HG02678 (cell line): ENCODE measurements at regions not wholly inside any gene's neighbourhood (a gene's known extent, or its start where the extent isn't known, plus 50 kb on each side); places are given as distances from the start of the nearest gene placed in this dataset.

ENCODE experiments used
- ATAC-seq: cut with Tn5 transposase; IDR thresholded peaks from one replicate; pipeline ENCODE4 v1.9.1; 2021; ENCODE audit warnings: mild to moderate bottlenecking, moderate library complexity; ENCODE audit not compliant: unreplicated experiment

DNA sequence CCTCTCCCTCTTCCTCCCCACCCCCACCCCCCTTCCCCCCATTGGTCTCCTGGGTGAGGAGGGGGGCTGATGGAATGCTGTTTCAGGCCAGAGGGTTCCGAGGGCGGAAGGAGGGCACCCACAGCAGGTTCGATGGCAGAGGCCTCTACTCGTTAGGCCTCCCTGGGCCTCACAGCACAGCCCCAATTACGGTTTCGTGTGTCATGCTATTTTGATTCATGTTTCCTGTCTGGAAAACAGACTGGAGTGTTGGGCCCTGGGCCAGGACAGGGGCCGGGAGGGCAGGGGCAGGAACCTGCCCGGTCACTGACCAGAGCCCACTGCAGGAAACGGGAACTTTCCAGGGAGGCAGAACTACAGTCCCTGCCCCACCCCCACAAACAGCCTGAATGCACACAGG lies 138.2 kb downstream of the C16orf95 start:
- ATAC-seq: no peak

DNA sequence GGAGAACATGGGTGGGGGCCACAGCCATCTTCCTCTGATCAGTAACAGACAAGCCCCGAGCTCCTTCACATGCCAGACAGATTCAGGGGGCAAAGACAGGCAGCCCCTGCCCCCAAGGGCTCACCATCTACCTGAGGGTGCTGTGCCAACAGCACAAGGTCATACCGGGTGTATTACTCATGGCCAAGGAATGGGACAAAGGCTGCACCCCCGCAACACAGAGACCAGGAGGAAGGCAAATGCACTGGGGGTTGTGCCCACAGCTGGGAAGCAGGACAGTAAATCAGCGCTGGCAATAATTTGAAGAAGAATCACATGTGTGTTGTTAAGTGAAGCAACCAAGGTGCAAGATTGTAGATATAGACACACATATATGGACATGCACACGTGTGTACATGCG lies 137.1 kb downstream of the C16orf95 start:
- no peak for ATAC-seq

DNA sequence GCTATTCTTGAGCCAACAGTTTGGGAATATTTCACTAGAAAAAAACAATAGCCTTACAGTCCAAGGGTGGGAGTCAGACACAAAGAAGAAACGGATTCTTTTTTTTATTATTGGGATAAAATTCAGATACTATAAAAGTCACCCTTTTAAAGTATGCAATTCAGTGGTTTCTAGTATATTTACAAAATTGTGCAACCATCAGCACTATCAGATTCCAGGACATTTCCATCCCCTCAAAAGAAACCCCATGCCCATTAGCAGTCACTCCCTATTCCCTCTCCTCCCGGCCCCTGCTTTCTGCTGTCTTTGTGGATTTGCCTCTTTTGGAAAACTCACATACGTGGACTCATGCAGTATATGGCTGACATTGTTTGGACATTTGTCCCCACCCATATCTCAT lies 134.4 kb downstream of the C16orf95 start:
- ATAC-seq: no peak

DNA sequence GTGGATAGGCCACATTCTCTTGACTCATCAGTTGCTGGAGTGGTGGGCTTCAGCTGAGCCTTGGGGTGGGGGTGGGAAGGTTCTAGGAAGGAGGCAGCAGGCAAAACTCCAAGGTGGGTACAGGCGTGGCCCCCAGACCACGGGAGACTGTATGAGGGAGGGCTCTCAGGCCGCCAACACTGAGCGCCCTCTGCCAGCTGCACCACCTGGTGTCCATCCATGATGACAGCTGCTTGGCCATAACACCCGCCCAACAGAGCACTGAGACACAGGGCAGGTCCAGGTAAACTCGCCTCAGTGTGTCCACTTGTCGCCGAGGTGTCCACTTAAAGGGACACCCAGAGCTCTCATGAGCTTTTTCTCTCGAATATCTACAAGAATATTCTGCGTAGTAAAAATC lies 133.5 kb downstream of the C16orf95 start:
- ATAC-seq: no peak

DNA sequence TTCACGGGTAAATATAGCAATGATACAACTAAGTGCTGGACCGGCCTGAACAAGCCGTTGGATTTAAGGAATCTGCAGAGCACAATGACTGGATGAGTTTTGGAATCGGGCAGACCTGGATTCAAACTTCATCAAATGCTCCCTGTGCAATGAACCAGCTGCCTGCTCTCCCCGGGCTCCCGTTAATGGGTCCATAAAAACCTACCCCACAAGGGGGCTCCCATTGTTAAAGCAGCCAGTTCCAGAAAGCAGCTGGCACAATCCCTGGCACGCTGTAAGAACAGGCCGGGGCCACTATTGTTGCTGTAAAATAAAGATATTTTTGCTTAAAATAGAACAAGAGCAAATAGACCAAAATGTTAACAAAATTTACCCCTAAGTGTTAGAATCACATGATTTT lies 131.9 kb downstream of the C16orf95 start:
- no peak for ATAC-seq

DNA sequence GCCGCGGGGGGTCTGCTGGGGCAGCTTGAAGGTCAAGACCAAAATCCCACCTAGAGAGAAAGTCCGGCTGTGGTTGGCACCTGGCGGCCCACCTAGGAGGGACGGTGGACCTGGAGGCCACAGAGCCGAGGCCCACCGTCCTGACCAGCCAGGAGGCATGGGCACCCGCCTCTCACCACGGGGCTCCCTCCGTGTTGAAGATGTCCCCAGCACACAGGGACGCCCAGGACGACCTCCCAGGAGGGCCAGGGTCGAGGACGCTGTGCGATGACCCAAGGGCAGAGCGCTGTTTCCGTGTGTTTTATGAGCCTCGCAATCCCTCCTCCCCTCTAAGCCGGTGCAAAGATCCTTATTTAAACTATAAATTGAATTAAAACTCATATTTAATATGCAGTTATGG lies 131.2 kb downstream of the C16orf95 start:
- ATAC-seq: no peak

DNA sequence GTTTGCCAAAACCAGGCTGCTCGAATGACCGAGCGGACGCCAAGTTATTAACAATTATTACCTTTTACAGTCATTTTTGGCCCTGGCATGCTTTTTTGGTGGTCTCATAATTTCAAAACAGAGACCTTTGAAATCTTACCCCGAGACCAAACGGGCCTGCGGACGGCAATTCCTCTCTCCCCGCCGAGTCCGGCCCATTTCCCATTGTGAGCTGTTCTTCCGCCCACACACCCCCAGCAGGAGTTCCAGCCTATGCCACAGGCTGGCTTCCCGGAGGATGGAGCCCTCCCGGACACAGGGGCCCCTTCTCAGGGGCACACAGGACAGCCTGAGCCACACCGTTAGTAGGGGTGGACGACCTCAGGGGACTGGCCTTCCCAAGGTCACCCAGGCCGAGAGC lies 130.7 kb downstream of the C16orf95 start:
- ATAC-seq: no peak

DNA sequence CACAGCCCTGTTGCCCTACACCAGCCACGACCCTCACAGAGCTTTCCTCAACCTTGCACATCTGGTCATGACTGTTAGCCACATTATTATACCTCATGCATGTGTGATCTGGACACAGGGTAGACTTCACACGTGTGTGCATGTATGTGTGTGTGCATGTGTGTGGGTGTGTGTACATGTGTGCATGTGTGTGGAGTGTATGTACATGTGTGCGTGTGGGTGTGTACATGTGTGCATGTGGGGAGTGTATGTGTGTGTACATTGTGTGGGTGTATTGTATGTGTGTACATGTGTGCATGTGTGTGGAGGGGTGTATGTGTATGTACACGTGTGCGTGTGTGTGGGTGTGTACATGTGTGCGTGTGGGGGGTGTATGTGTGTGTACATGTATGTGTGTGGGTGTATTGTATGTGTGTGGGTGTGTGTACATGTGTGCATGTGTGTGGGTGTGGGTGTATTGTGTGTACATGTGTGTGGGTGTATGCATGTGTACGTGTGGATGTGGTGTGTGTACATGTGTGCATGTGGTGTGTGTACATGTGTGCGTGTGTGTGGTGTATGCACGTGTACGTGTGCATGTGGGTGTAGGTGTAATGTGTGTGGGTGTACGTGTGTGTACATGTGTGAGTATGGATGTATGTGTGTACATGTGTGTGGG lies 130.2 kb downstream of the C16orf95 start:
- no peak for ATAC-seq

DNA sequence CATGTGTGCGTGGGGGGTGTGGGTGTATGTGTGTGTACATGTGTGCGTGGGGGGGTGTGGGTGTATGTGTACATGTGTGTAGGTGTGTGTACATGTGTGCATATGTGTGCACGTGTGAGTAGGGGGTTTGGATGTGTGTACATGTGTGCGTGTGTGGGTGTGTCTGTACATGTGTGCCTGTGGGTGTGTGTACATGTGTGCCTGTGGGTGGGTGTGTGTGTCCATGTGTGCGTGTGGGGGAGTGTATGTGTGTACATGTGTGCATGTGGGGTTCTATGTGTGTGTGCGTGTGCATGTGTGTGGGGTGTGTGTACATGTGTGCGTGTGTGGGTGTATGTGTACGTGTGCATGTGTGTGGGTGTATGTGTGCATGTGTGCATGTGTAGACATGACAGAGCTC lies 129.1 kb downstream of the C16orf95 start:
- no peak for ATAC-seq

DNA sequence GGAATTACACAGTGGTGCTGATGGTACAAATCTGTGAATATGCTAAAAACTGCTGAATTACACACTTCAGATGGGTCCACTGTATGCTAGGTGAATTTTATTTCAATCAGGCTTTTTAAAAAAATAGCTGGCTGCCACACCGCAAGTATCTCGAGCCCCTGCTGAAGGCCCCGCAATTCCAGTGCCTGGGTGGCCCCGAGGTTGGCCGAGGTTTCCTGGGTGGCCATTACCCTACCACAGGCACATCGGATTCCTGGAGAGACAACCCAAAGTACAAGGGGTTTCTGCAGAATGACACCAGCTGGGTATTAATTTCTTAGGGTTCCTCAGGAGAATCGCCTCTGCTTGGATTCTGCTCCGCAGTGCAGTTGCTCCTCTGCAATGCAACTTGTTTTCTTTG lies 127.8 kb downstream of the C16orf95 start:
- no peak for ATAC-seq

DNA sequence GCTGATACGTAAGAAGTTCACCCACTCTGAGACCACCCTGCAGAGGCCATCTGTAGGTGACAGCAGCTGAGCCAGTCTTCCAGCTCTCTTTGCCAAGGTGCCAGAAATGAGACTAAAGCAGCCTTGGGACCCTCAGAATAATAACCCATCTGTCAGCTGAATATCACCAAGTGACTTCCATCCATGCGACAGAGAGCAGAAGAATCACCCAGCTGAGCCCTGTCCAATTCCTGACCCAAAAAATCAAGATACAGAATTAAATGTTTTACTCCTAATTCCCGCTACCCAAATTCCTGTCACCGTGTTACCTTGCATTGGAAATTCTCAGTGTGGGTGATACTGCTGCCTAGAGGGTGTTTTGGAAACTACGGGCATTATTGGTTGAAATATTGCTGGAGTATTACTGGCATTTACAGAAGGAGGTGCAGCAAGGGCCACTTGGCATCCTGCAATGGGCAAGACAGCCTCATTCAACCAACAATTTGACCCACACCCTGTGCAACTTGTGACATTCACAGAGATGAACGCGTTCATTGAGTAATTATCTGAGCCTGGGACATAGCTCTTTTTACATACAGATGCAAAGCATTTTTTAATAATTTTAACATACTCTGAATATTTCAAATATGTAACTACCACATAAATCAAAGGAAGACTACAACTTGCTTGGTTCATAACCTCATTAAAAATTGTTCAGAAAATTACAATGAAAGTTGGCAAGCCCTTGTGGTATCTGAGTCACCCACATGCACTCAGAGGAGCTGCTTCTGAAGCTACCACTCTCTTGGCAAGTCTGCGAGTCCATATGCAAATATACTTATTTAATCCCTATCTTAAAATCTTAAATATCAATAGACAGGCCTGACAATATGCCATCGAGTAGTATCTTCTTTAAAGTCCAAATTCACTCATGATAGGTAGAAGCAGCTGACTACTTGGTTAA lies 126.6 kb downstream of the C16orf95 start:
- ATAC-seq: no peak

DNA sequence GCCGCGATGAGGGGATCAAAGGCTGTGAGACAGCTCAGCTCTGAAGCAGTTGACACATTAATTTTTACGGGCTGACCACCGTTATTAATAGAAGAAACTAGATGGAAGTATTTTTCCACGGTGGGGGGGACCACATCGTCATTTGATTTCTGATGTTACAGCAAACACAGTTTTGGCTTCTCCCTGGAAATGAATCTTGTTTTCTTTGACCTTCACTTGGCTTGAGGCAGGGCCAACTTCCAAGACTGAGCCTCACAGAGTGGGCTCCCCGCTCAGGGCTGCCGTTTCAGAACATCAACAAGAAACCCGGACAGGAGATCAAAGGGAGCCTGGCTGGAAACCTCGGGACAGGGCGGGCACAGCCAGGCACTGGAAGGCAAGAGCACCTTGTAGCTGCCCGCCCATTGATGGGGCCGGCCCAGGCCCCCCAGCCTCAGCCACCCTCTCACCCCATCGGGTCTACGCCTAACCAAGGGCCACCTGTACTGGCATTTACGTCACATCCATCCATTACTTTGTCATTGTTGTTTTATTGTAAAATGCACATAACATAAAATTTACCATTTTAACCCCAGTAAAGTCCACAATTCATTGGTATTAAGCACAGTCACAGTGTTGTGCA lies 124.6 kb downstream of the C16orf95 start:
- ATAC-seq: no peak

DNA sequence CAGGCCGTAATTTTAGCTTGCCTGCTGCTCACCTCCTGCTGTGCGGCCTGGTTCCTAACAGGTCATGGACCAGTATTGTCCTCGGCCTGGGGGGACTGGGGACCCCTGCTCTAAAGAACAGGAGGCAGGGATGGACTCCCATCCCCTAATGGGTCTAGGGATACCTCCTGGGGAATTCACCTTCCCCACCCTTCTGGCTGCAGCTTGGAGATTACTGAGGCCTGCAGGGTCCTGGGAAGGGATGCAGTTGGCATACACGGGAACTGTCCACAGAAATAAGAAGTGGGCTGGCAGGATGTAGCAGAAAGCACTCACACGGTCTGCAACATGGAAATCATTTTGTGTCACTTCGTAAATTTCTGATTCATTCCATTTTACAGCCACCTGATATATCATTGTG lies 123.0 kb downstream of the C16orf95 start:
- no peak for ATAC-seq

DNA sequence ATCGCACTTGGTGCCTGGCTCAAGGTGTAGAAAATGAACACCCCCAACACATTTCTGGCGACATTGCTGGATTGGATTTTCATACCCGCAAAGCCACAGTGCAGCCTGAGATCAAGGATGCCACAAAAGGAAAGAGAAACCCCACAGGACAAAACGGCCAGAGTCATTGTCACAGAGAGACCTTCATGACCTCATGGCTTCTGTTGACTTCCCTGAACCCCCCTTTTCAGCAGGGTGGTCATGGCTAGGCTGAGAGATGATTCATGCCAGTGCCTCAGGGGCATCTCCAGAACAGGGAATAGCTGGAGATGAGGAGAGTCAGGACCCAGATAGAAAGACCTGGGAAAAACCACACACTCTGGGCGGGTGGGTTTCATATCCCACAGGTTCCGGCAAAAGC lies 122.0 kb downstream of the C16orf95 start:
- no peak for ATAC-seq

DNA sequence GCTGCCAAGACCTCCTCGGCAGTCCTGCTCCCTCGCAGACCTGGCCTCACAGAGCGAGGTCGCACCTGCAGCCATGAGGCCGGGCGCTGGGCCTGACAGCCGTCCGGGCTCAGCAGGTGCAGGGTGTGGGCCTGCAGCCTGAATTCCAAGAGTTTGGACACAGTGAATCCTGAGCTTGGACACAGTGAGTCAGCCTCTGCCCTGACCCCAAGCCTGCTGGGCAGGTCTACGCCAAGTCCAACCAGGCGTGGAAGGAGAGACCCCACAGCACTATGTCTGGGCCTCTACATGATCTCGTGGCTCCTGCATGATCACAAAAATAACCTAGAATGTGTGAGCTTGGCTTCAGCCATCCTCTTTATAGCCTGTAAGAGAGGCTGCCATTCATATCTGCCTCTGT lies 121.0 kb downstream of the C16orf95 start:
- no peak for ATAC-seq

DNA sequence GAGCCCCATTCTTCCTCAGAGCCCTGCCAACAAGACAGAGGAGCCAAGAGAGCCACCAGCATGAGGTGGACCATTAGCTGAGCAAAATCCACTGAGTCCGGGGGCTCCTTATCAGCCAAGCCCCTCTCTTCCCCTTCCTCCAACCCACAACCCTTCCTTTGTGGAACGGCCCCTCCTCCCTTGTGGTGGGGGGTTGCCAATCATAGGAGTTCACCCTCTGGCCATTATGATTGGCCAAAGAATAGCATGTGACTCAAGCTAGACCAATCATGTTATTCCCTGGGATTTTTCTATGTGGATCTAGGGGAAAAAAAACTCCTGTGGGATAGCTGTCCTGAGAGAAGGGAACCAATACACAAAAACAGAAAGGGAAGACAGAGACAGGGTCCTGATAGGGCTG lies 120.5 kb downstream of the C16orf95 start:
- ATAC-seq: no peak

DNA sequence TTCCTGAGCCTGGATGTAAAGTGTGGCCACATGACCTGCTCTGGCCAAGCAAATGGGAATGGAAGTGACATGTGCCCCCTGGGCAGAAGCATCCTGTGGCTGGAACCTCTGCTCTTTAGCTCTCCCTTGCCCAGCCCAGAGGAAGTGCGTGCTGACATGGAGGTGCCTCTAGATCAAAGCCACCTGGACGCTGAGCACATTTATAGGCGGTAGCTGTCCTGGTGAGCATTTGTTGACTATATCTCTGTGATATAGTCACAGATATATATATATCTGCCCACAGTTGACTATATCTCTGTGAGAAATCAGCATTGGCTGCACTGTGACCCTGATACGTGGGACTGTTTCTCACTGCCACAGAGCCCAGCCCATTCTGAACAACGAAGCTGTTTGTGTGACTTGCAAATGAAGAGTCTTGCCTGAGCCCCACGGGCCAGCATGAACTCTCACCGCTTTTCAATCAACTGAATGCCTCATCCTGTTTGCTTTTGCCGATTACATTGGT lies 118.8 kb downstream of the C16orf95 start:
- ATAC-seq: no peak

DNA sequence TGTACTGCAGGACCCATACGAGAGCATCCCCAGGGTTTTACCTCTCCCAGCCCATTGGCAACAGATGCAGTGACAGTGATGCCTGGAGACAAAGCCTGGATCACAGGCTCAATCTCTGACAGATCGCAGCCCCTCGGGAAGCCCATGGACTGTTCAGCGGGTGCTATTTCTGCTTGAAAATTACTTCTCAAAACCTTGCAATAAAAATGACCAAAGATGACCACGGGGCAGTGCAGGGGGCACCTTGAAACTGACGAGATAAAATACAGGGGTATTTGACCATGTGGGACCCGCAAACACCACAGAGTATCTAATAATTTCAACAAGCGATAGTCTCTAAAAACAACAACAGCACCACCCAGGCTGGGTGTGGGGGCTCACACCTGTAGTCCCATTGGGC lies 118.3 kb downstream of the C16orf95 start:
- no peak for ATAC-seq

DNA sequence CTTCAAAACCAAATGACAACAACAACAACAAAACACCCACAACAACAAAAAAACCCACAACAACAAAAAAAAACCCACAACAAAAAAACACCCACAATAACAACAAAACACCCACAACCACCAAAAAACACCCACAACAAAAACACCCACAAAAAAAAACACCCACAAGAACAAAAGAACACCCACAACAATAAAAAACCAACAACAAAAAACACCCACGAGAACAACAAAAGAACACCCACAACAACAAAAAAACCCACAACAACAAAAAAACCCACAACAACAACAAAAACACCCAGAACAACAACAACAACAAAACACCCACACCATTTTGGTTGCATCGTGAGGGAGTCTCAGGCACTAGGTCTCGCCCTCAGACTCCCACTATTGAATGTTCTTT lies 117.8 kb downstream of the C16orf95 start:
- ATAC-seq: no peak

DNA sequence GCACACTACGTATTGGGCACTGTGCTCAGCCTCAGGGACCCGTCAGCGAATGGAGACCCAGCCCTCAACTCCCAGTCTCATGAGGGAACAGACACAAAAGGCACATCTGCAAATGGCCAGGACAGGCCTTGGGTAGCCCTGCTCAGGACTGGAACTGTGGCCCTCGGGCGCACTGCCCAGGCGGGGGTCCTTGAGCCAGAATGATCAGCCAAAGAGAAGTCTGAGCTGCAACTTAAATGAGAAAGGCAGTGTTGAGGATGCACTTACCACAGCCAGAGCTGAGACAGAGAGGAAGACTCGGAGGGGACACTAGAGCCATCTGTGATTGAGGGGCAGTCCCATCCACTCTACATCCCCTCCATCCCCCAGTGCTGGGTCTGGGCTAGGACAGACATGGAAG lies 117.3 kb downstream of the C16orf95 start:
- no peak for ATAC-seq

DNA sequence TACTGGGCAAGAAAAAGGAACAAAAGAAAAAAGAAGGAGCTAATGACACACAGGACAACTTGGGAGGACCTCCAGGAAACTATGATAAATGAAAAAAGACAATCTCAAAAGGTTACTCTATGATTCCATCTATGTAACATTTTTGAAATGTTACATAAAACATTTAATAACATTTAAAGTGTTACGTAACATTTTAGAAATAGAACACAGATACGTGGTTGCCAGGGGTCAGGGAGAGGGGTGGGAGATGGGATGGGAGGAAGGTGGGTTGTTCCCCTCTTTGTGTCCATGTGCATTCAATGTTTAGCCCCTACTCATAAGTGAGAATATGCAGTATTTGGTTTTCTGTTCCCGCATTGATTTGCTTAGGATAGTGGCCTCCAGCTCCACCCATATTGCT lies 116.6 kb downstream of the C16orf95 start:
- ATAC-seq: no peak

DNA sequence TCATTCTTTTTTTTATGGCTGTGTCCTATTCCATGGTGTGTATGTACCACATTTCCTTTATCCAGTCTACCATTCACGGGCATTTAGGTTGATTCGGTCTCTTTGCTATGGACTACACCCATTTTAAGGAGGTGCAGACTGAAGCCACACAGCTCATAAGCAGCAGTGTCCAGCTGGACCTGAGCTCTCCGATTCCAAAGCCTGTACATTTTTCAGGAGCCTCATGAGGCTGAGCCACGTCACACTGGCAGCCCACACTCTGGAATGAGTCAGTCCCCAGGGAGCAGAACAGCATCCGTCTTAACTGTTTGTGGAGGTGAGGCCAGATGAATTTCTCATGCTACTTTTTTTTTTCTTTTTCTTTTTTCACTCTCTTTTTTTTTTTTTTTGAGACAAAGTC lies 116.1 kb downstream of the C16orf95 start:
- no peak for ATAC-seq
